ENCODE measurements at regions not wholly inside any gene's neighbourhood (a gene's known extent, or its start where the extent isn't known, plus 50 kb on each side); places are given as distances from the start of the nearest gene placed in this dataset.

GRCh38 chr12:90501412-90501811, 453.6 kb downstream of the CCER1 start:
- H4K91ac ChIP-seq (ENCODE audit: insufficient read length, low read depth, low read length), result no peak overlapping the region
- no peak overlapping the region for H3K27ac Mint-ChIP-seq
- H3T11ph ChIP-seq (ENCODE audit: low read length), result no peak overlapping the region
- WGBS (ENCODE audit: extremely low coverage, insufficient read length, low lambda C conversion rate), result no CpG with 5 or more reads among the region's 2 CpGs
- H3K23ac ChIP-seq (ENCODE audit: insufficient read length, low read depth, low read length), result no peak overlapping the region
- no peak for DNase-seq
- H3K9ac ChIP-seq (ENCODE audit: extremely low read depth, insufficient read length, low read length), result no peak overlapping the region
- H3K9me3 ChIP-seq (ENCODE audit: control insufficient read depth, low read depth, low read length), result no peaks in the 10 kb centered on the region
- H3K4me1 ChIP-seq (ENCODE audit: insufficient read depth, low read length), result no peaks in the 10 kb centered on the region
- no peaks in the 10 kb centered on the region for H3K23me2 ChIP-seq (ENCODE audit: insufficient read length, low read depth, low read length, poor library complexity, severe bottlenecking)
- no peak overlapping the region for H3K18ac ChIP-seq (ENCODE audit: insufficient read length, low read depth, low read length)
- no peaks in the 10 kb centered on the region for H4K20me1 ChIP-seq (ENCODE audit: control insufficient read depth, insufficient read depth, insufficient read length)
- no peak overlapping the region for H3K14ac ChIP-seq (ENCODE audit: insufficient read depth, low read length)
- H3K27ac ChIP-seq (ENCODE audit: insufficient read length, low read depth, low read length), result no peak overlapping the region
- no peaks in the 10 kb centered on the region for H3K4me1 Mint-ChIP-seq
- H3K4me2 ChIP-seq (ENCODE audit: insufficient read depth, insufficient read length, low read length), result no peak overlapping the region
- H2BK12ac ChIP-seq (ENCODE audit: insufficient read length, low read depth, low read length), result no peak overlapping the region
- no peak overlapping the region for H4K8ac ChIP-seq (replicated peaks; ENCODE audit: insufficient read length, low read depth, low read length)
- H2BK20ac ChIP-seq (ENCODE audit: low read depth, low read length, poor library complexity, severe bottlenecking), result no peak overlapping the region
- no peak overlapping the region for H2AK5ac ChIP-seq (ENCODE audit: insufficient read length, low read length)
- no peak overlapping the region for H3K56ac ChIP-seq (ENCODE audit: insufficient read length, low read depth, low read length)
- no peak overlapping the region for H2AFZ ChIP-seq (ENCODE audit: low read length)
- H4K5ac ChIP-seq (ENCODE audit: insufficient read length, low read depth, low read length), result no peak overlapping the region
- H2BK5ac ChIP-seq (ENCODE audit: insufficient read length, low read length), result no peak overlapping the region
- H3K4ac ChIP-seq (ENCODE audit: low read depth, low read length), result no peak overlapping the region
- no peak overlapping the region for H2BK120ac ChIP-seq (ENCODE audit: low read depth, low read length, poor library complexity, severe bottlenecking)
- no peaks in the 10 kb centered on the region for H3K27me3 ChIP-seq (ENCODE audit: insufficient read depth, low read length)
- H3K36me3 Mint-ChIP-seq (ENCODE audit: insufficient read depth in 1 of 3, low read depth in 3 of 3), result no peaks in the 10 kb centered on the region; a peak in 1 of 7 replicates
- TF ChIP-seq, protein P1, sequence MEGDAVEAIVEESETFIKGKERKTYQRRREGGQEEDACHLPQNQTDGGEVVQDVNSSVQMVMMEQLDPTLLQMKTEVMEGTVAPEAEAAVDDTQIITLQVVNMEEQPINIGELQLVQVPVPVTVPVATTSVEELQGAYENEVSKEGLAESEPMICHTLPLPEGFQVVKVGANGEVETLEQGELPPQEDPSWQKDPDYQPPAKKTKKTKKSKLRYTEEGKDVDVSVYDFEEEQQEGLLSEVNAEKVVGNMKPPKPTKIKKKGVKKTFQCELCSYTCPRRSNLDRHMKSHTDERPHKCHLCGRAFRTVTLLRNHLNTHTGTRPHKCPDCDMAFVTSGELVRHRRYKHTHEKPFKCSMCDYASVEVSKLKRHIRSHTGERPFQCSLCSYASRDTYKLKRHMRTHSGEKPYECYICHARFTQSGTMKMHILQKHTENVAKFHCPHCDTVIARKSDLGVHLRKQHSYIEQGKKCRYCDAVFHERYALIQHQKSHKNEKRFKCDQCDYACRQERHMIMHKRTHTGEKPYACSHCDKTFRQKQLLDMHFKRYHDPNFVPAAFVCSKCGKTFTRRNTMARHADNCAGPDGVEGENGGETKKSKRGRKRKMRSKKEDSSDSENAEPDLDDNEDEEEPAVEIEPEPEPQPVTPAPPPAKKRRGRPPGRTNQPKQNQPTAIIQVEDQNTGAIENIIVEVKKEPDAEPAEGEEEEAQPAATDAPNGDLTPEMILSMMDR (conservative IDR thresholded peaks at IDR 0.05), result no peak
- no peaks in the 10 kb centered on the region for H3K79me2 ChIP-seq (ENCODE audit: insufficient read depth, low read length)
- H3K79me1 ChIP-seq (ENCODE audit: insufficient read depth, low read depth, low read length, poor library complexity, severe bottlenecking), result no peaks in the 10 kb centered on the region
- no peaks in the 10 kb centered on the region for H3K27me3 Mint-ChIP-seq (ENCODE audit: low read depth)
- no peak overlapping the region for H2BK15ac ChIP-seq (ENCODE audit: low read depth, low read length)
- no peak overlapping the region for H3K4me3 Mint-ChIP-seq
- no peaks in the 10 kb centered on the region for H3K9me3 Mint-ChIP-seq

Measured in H9 (cell line).